ENCODE measurements at regions not wholly inside any gene's neighbourhood (a gene's known extent, or its start where the extent isn't known, plus 50 kb on each side); places are given as distances from the start of the nearest gene placed in this dataset.

DNA sequence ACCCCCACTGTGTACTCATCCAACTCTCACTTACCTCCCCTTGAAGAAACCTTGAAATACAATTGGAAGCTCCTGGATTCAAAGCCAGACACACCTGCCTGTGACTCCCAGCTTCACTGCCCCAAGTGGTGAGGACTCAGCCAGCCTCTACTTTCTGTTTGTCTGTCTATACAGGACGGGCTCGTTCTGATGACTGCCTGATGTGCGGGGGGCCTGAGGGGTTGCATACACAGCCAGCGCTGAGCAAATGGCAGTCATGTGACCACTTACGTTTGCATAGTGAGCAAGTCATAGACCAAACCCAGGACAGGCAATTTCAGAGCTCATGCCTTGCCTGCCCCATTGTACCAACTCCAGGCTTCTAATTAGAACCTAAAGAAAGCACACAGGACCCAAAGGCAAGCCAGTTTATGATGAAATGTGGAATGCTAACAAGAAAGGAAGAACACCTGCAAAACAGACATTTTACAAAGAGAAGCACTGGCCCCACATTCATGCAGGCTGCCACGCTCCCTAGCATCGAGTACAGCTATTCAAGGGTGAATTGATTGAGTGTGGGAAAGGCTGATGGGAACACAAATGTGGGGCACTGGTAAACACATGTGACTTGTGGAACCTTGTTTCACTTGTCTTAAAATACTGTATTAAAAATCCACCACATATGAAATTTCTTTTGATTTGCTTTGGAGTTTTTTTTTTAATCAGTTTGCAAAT lies 137.8 kb downstream of the LNPK start:
- Histone ChIP-seq H3K4me3 (ENCODE audit: low read depth in 1 of 3, low read length in 3 of 3) (no peak overlapping the region), H3K36me3 (ENCODE audit: control insufficient read depth in 4 of 4, insufficient read depth in 3 of 4, low read depth in 1 of 4, low read length in 3 of 4) (no peaks in the 10 kb centered on the region), H3K27me3 (ENCODE audit: control insufficient read depth in 4 of 4, insufficient read depth in 4 of 4, low read length in 3 of 4) (peaks cover 0 to 2% (median 0%) of the 10 kb centered on the region in 4 donors), H3K27ac (ENCODE audit: low read depth in 1 of 2, low read length in 2 of 2) (no peak overlapping the region), H3K4me1 (ENCODE audit: control insufficient read depth in 4 of 4, insufficient read depth in 4 of 4, low read length in 3 of 4) (no peaks in the 10 kb centered on the region), H3K9me3 (ENCODE audit: control insufficient read depth in 4 of 4, low read length in 3 of 4) (no peaks in the 10 kb centered on the region), H3K9ac (ENCODE audit: low read depth in 1 of 2, low read length in 2 of 2) (no peak overlapping the region)
- DNase-seq (ENCODE audit: low spot score), result no peak
- no peak for TF ChIP-seq EGR1 (IDR thresholded peaks at IDR 0.05; ENCODE audit: low read depth in 2 of 2)
- WGBS, result 58% methylated on average over 7 of the region's 7 CpGs

DNA sequence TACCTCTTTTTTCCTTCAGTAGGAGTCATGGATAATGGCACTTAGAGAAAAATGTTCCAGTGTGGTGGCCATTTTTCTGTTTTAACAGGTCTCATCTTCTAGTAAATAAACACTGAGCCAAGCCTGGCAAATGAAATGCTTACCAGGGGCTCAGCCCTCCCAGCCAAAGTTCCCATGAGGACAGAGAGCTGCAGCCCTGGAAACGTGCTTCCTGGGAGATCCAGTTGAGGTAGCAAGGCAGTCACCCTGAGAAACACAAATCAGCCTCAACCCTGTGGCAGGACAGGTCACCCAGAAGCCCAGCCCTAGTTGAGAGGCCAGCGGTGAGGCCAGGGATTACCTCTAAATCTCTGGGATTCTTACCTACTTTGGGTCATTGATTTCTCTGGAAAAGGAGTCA lies 140.1 kb downstream of the LNPK start:
- Histone ChIP-seq H3K27ac (ENCODE audit: low read depth in 1 of 2, low read length in 2 of 2) (no peak overlapping the region), H3K36me3 (ENCODE audit: control insufficient read depth in 4 of 4, insufficient read depth in 3 of 4, low read depth in 1 of 4, low read length in 3 of 4) (no peaks in the 10 kb centered on the region), H3K9ac (ENCODE audit: low read depth in 1 of 2, low read length in 2 of 2) (no peak overlapping the region), H3K9me3 (ENCODE audit: control insufficient read depth in 4 of 4, low read length in 3 of 4) (no peaks in the 10 kb centered on the region), H3K27me3 (ENCODE audit: control insufficient read depth in 4 of 4, insufficient read depth in 4 of 4, low read length in 3 of 4) (peaks cover 0 to 2% (median 0%) of the 10 kb centered on the region in 4 donors), H3K4me3 (ENCODE audit: low read depth in 1 of 3, low read length in 3 of 3) (no peak overlapping the region), H3K4me1 (ENCODE audit: control insufficient read depth in 4 of 4, insufficient read depth in 4 of 4, low read length in 3 of 4) (no peaks in the 10 kb centered on the region)
- whole genome bisulfite sequencing, result 52% methylated on average over 2 of the region's 2 CpGs
- DNase-seq (ENCODE audit: low spot score), result no peak
- TF ChIP-seq, protein P1, sequence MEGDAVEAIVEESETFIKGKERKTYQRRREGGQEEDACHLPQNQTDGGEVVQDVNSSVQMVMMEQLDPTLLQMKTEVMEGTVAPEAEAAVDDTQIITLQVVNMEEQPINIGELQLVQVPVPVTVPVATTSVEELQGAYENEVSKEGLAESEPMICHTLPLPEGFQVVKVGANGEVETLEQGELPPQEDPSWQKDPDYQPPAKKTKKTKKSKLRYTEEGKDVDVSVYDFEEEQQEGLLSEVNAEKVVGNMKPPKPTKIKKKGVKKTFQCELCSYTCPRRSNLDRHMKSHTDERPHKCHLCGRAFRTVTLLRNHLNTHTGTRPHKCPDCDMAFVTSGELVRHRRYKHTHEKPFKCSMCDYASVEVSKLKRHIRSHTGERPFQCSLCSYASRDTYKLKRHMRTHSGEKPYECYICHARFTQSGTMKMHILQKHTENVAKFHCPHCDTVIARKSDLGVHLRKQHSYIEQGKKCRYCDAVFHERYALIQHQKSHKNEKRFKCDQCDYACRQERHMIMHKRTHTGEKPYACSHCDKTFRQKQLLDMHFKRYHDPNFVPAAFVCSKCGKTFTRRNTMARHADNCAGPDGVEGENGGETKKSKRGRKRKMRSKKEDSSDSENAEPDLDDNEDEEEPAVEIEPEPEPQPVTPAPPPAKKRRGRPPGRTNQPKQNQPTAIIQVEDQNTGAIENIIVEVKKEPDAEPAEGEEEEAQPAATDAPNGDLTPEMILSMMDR (IDR thresholded peaks at IDR 0.05; ENCODE audit: low read depth, low read length, missing input control), result no peak
- TF ChIP-seq, protein P2, sequence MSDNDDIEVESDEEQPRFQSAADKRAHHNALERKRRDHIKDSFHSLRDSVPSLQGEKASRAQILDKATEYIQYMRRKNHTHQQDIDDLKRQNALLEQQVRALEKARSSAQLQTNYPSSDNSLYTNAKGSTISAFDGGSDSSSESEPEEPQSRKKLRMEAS (IDR thresholded peaks at IDR 0.05), result no peak
- TF ChIP-seq GABPA (IDR thresholded peaks at IDR 0.05 in 1 of 2, conservative IDR thresholded peaks at IDR 0.05 in 1 of 2) (no peak), HNF4A (conservative IDR thresholded peaks at IDR 0.05) (no peak), RXRA (IDR thresholded peaks at IDR 0.05) (no peak), FOXA2 (IDR thresholded peaks at IDR 0.05) (no peak), RAD21 (IDR thresholded peaks at IDR 0.05) (no peak), YY1 (IDR thresholded peaks at IDR 0.05) (no peak), TAF1 (conservative IDR thresholded peaks at IDR 0.05) (no peak), HNF4G (IDR thresholded peaks at IDR 0.05) (no peak), NR2F2 (IDR thresholded peaks at IDR 0.05) (no peak), EGR1 (IDR thresholded peaks at IDR 0.05; ENCODE audit: low read depth in 2 of 2) (no peak), JUND (IDR thresholded peaks at IDR 0.05) (no peak), SP1 (IDR thresholded peaks at IDR 0.05) (no peak), FOXA1 (IDR thresholded peaks at IDR 0.05) (no peak)
- TF ChIP-seq, protein P3, sequence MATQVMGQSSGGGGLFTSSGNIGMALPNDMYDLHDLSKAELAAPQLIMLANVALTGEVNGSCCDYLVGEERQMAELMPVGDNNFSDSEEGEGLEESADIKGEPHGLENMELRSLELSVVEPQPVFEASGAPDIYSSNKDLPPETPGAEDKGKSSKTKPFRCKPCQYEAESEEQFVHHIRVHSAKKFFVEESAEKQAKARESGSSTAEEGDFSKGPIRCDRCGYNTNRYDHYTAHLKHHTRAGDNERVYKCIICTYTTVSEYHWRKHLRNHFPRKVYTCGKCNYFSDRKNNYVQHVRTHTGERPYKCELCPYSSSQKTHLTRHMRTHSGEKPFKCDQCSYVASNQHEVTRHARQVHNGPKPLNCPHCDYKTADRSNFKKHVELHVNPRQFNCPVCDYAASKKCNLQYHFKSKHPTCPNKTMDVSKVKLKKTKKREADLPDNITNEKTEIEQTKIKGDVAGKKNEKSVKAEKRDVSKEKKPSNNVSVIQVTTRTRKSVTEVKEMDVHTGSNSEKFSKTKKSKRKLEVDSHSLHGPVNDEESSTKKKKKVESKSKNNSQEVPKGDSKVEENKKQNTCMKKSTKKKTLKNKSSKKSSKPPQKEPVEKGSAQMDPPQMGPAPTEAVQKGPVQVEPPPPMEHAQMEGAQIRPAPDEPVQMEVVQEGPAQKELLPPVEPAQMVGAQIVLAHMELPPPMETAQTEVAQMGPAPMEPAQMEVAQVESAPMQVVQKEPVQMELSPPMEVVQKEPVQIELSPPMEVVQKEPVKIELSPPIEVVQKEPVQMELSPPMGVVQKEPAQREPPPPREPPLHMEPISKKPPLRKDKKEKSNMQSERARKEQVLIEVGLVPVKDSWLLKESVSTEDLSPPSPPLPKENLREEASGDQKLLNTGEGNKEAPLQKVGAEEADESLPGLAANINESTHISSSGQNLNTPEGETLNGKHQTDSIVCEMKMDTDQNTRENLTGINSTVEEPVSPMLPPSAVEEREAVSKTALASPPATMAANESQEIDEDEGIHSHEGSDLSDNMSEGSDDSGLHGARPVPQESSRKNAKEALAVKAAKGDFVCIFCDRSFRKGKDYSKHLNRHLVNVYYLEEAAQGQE (IDR thresholded peaks at IDR 0.05), result no peak
- TF ChIP-seq, protein P4, sequence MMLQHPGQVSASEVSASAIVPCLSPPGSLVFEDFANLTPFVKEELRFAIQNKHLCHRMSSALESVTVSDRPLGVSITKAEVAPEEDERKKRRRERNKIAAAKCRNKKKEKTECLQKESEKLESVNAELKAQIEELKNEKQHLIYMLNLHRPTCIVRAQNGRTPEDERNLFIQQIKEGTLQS (IDR thresholded peaks at IDR 0.05), result no peak
- TF ChIP-seq, protein P5, sequence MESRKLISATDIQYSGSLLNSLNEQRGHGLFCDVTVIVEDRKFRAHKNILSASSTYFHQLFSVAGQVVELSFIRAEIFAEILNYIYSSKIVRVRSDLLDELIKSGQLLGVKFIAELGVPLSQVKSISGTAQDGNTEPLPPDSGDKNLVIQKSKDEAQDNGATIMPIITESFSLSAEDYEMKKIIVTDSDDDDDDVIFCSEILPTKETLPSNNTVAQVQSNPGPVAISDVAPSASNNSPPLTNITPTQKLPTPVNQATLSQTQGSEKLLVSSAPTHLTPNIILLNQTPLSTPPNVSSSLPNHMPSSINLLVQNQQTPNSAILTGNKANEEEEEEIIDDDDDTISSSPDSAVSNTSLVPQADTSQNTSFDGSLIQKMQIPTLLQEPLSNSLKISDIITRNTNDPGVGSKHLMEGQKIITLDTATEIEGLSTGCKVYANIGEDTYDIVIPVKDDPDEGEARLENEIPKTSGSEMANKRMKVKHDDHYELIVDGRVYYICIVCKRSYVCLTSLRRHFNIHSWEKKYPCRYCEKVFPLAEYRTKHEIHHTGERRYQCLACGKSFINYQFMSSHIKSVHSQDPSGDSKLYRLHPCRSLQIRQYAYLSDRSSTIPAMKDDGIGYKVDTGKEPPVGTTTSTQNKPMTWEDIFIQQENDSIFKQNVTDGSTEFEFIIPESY (IDR thresholded peaks at IDR 0.05), result no peak
